ENCODE measurements at regions not wholly inside any gene's neighbourhood (a gene's known extent, or its start where the extent isn't known, plus 50 kb on each side); places are given as distances from the start of the nearest gene placed in this dataset.
A peak's percentile ranks its signal among the peaks of the same experiment; 100 is the strongest.

DNA sequence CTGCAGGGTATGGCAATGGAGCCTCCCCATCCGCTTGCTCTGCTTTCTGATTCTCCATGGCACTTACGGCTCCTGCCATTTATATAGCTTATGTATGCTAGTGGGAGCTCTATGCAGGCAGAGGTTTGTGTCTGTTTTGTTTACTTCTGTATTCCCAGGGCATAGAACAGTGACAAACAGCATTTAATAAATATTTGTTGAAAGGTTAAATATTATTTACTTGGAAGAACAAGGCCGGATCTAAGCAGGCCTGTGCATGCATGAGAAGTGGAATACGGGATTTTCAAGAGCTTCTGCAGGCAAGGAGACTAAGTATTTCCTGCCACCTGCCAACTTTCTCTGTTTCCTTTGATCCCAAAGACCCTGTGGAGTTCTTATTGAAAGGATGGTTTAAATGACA lies 90.7 kb downstream of the XCL2 start (continued):
- no peak for TF ChIP-seq MXI1 (IDR thresholded peaks at IDR 0.05; ENCODE audit: low read depth, low read length)
- TF ChIP-seq ESRRA (IDR thresholded peaks at IDR 0.05; ENCODE audit: low read length) = no peak
- TF ChIP-seq, protein P1, sequence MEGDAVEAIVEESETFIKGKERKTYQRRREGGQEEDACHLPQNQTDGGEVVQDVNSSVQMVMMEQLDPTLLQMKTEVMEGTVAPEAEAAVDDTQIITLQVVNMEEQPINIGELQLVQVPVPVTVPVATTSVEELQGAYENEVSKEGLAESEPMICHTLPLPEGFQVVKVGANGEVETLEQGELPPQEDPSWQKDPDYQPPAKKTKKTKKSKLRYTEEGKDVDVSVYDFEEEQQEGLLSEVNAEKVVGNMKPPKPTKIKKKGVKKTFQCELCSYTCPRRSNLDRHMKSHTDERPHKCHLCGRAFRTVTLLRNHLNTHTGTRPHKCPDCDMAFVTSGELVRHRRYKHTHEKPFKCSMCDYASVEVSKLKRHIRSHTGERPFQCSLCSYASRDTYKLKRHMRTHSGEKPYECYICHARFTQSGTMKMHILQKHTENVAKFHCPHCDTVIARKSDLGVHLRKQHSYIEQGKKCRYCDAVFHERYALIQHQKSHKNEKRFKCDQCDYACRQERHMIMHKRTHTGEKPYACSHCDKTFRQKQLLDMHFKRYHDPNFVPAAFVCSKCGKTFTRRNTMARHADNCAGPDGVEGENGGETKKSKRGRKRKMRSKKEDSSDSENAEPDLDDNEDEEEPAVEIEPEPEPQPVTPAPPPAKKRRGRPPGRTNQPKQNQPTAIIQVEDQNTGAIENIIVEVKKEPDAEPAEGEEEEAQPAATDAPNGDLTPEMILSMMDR (IDR thresholded peaks at IDR 0.05 in 2 of 3, conservative IDR thresholded peaks at IDR 0.05 in 1 of 3; ENCODE audit: control insufficient read depth in 2 of 3, extremely low read depth in 1 of 3, insufficient read depth in 1 of 3, low read depth in 3 of 3, low read length in 3 of 3) = no peak

DNA sequence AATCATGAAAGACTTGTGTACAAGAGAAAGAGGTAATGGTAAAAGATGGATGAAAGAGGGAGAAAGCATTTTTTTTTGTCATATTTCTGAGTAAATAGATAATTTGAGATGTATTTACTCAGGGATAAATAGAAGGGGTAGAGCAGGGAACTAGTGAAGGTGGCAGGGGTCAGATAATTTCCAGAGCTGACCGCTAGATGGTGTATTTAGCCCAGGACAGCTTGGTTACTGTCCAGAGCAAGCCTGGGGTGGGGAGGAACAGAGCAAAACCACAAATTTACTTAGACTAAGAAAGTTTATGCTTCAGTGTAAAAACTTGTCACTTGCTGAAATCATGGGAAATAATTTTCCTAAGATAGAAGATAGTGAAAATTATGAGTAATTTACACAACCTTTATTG lies 91.5 kb downstream of the XCL2 start:
- Histone ChIP-seq H3K27me3 (replicated peaks in 1 of 2; ENCODE audit: control insufficient read depth in 2 of 2, insufficient read depth in 2 of 2, low read length in 1 of 2) (no peaks in the 10 kb centered on the region), H3K27ac (ENCODE audit: control insufficient read depth, insufficient read depth) (no peak overlapping the region), H3K9me3 (replicated peaks; ENCODE audit: control insufficient read depth, insufficient read depth, low read length) (peaks cover 9% of the 10 kb centered on the region), H3K4me2 (ENCODE audit: control insufficient read depth, insufficient read depth) (no peak overlapping the region), H3K36me3 (ENCODE audit: control insufficient read depth in 2 of 2, insufficient read depth in 2 of 2, low read length in 1 of 2) (no peaks in the 10 kb centered on the region), H2AFZ (ENCODE audit: control insufficient read depth, low read depth, low read length) (no peak overlapping the region), H3K9ac (ENCODE audit: control insufficient read depth, insufficient read depth, low read length) (no peak overlapping the region), H3K4me3 (no peak overlapping the region), H3K79me2 (ENCODE audit: control insufficient read depth, insufficient read depth, low read length) (no peaks in the 10 kb centered on the region), H3K4me1 (ENCODE audit: control insufficient read depth, insufficient read depth, low read length) (no peaks in the 10 kb centered on the region), H4K20me1 (ENCODE audit: control insufficient read depth, insufficient read depth) (no peaks in the 10 kb centered on the region)
- intact Hi-C loops (cut with micrococcal nuclease; ENCODE audit: unreplicated experiment) = no loop called here
- in situ Hi-C loops (cut with MboI) = no loop called here
- 25% methylated on average over 1 of the region's 1 CpG for WGBS (ENCODE audit: insufficient coverage, insufficient replicate concordance, low lambda C conversion rate, missing lambda C conversion rate)
- ChIA-PET POLR2A (no interaction called here), CTCF (interaction anchor here (0.8 to 6.0 kb wide), 14 partner anchors 9 to 151 kb away, joined by 3 to 44 read pairs (median 4); no protein-coding TSS in a partner anchor), SMC1A (ENCODE audit: uncharacterized antibody, unreplicated experiment) (interaction anchor here (0.8 to 14.0 kb wide), 14 partner anchors 10 to 151 kb away, joined by 3 to 114 read pairs (median 5); no protein-coding TSS in a partner anchor), RAD21 (ENCODE audit: unreplicated experiment) (interaction anchor here (0.7 to 2.7 kb wide), 10 partner anchors 9 to 658 kb away, joined by 3 to 21 read pairs (median 4); no protein-coding TSS in a partner anchor)
- BruUV-seq (replicated peaks) = no TSS peak
- ATAC-seq (peak; percentile 63), DNase-seq (ENCODE audit: low read depth, low spot score) (no peak), FAIRE-seq (no peak)
- TF ChIP-seq MXI1 (IDR thresholded peaks at IDR 0.05; ENCODE audit: low read depth, low read length) = no peak
- peak; percentile 42 for TF ChIP-seq RAD21 (IDR thresholded peaks at IDR 0.05; ENCODE audit: insufficient read depth, low read depth, low read length)
- peak; percentile 32; the same call in 1 of the 2 replicates for TF ChIP-seq SMC3 (IDR thresholded peaks at IDR 0.05; ENCODE audit: borderline replicate concordance, low read length)
- TF ChIP-seq ZNF217 (IDR thresholded peaks at IDR 0.05) = no peak
- TF ChIP-seq TARDBP (IDR thresholded peaks at IDR 0.05; ENCODE audit: borderline replicate concordance) = no peak
- TF ChIP-seq, protein P2, sequence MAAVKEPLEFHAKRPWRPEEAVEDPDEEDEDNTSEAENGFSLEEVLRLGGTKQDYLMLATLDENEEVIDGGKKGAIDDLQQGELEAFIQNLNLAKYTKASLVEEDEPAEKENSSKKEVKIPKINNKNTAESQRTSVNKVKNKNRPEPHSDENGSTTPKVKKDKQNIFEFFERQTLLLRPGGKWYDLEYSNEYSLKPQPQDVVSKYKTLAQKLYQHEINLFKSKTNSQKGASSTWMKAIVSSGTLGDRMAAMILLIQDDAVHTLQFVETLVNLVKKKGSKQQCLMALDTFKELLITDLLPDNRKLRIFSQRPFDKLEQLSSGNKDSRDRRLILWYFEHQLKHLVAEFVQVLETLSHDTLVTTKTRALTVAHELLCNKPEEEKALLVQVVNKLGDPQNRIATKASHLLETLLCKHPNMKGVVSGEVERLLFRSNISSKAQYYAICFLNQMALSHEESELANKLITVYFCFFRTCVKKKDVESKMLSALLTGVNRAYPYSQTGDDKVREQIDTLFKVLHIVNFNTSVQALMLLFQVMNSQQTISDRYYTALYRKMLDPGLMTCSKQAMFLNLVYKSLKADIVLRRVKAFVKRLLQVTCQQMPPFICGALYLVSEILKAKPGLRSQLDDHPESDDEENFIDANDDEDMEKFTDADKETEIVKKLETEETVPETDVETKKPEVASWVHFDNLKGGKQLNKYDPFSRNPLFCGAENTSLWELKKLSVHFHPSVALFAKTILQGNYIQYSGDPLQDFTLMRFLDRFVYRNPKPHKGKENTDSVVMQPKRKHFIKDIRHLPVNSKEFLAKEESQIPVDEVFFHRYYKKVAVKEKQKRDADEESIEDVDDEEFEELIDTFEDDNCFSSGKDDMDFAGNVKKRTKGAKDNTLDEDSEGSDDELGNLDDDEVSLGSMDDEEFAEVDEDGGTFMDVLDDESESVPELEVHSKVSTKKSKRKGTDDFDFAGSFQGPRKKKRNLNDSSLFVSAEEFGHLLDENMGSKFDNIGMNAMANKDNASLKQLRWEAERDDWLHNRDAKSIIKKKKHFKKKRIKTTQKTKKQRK (IDR thresholded peaks at IDR 0.05; ENCODE audit: low read depth, low read length) = no peak
- TF ChIP-seq CBX5 (IDR thresholded peaks at IDR 0.05; ENCODE audit: low read depth) = 0 out of 2 replicates have a peak, but pooled peaks have one; percentile 61
- TF ChIP-seq ZNF384 (IDR thresholded peaks at IDR 0.05; ENCODE audit: borderline replicate concordance, low read depth, low read length) = no peak
- TF ChIP-seq, protein P3, sequence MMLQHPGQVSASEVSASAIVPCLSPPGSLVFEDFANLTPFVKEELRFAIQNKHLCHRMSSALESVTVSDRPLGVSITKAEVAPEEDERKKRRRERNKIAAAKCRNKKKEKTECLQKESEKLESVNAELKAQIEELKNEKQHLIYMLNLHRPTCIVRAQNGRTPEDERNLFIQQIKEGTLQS (IDR thresholded peaks at IDR 0.05; ENCODE audit: borderline replicate concordance, extremely low read depth, low read depth, low read length) = no peak
- TF ChIP-seq BACH1 (IDR thresholded peaks at IDR 0.05; ENCODE audit: borderline replicate concordance) = no peak
- TF ChIP-seq SUZ12 (IDR thresholded peaks at IDR 0.05; ENCODE audit: unreplicated experiment) = no peak
- TF ChIP-seq FOS (IDR thresholded peaks at IDR 0.05; ENCODE audit: borderline replicate concordance, extremely low read depth, insufficient read length) = no peak
- TF ChIP-seq, protein P4, sequence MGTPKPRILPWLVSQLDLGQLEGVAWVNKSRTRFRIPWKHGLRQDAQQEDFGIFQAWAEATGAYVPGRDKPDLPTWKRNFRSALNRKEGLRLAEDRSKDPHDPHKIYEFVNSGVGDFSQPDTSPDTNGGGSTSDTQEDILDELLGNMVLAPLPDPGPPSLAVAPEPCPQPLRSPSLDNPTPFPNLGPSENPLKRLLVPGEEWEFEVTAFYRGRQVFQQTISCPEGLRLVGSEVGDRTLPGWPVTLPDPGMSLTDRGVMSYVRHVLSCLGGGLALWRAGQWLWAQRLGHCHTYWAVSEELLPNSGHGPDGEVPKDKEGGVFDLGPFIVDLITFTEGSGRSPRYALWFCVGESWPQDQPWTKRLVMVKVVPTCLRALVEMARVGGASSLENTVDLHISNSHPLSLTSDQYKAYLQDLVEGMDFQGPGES (IDR thresholded peaks at IDR 0.05) = no peak
- TF ChIP-seq IKZF2 (IDR thresholded peaks at IDR 0.05) = no peak
- no peak for TF ChIP-seq FOXK2 (IDR thresholded peaks at IDR 0.05)

All from GM12878 (cell line).